Natural killer cell (primary cell): ENCODE measurements at regions not wholly inside any gene's neighbourhood (a gene's known extent, or its start where the extent isn't known, plus 50 kb on each side); places are given as distances from the start of the nearest gene placed in this dataset.

Experiments
- ATAC-seq, 3 donors: fragments of 150-1000 bp in 2 of 3; fragments of 200-7000 bp in 1 of 3; cut with Tn5 transposase; 1 replicate in 1 of 3; 2 replicates in 2 of 3; pipeline ENCODE4 v1.10.0; 2021; ENCODE audit warnings: mild to moderate bottlenecking in 2 of 3, moderate library complexity in 2 of 3
- DNase-seq, 2 donors: peaks; one replicate each; pipeline versions ENCODE4 v3.0.0 to v3.0.0-alpha.2; 2013 to 2021; ENCODE audit warnings: mixed read lengths in 1 of 2
- H3K27ac ChIP-seq: one replicate; pipeline ENCODE4 v1.5.1; 2013; ENCODE audit warnings: mild to moderate bottlenecking, low read length
- H3K27me3 ChIP-seq: one replicate; pipeline ENCODE4 v1.6.1; 2013; ENCODE audit warnings: low read length; ENCODE audit not compliant: control insufficient read depth, insufficient read depth
- H3K36me3 ChIP-seq: one replicate; pipeline ENCODE4 v1.6.1; 2013; ENCODE audit warnings: low read length; ENCODE audit not compliant: control insufficient read depth, insufficient read depth
- H3K4me1 ChIP-seq: one replicate; pipeline ENCODE4 v1.6.1; 2013; ENCODE audit warnings: low read length; ENCODE audit not compliant: control insufficient read depth, insufficient read depth
- H3K4me3 ChIP-seq: one replicate; pipeline ENCODE4 v1.5.1; 2013; ENCODE audit warnings: low read length
- H3K9me3 ChIP-seq: one replicate; pipeline ENCODE4 v1.6.1; 2013; ENCODE audit warnings: low read length; ENCODE audit not compliant: control insufficient read depth, insufficient read depth
- H3K27ac Mint-ChIP-seq, 2 donors: one replicate each; pipeline ENCODE4 v1.8.0; 2022; ENCODE audit warnings: mild to moderate bottlenecking in 2 of 2, mixed read lengths in 2 of 2, moderate library complexity in 1 of 2
- H3K27me3 Mint-ChIP-seq, 2 donors: one replicate each; pipeline ENCODE4 v1.8.0; 2022; ENCODE audit warnings: low read depth in 2 of 2, mixed read lengths in 2 of 2
- H3K36me3 Mint-ChIP-seq: one replicate; pipeline ENCODE4 v1.8.0; 2022; ENCODE audit warnings: mixed read lengths
- H3K4me1 Mint-ChIP-seq, 2 donors: one replicate each; pipeline ENCODE4 v1.8.0; 2022; ENCODE audit warnings: mixed read lengths in 2 of 2
- H3K4me3 Mint-ChIP-seq: one replicate; pipeline ENCODE4 v1.8.0; 2022; ENCODE audit warnings: mild to moderate bottlenecking, moderate library complexity, mixed read lengths
- H3K9me3 Mint-ChIP-seq, 2 donors: one replicate each; pipeline ENCODE4 v1.8.0; 2022; ENCODE audit warnings: mixed read lengths in 2 of 2
- CTCF ChIP-seq: fragments of 200-600 bp; IDR thresholded peaks from one replicate; pipeline ENCODE4 v1.8.0; 2022; ENCODE audit warnings: antibody characterized with exemption
- WGBS: methylation state at CpG from one replicate; pipeline ENCODE4 v1.1.7; 2013; ENCODE audit warnings: missing lambda C conversion rate; ENCODE audit not compliant: insufficient coverage; 5-methylcytosine and 5-hydroxymethylcytosine counted together
- intact Hi-C: fragments of 100-400 bp; cut with micrococcal nuclease; formaldehyde crosslinking; loops from one replicate; pipeline ENCODE4 v1.14.2; 2022

- intact Hi-C loops: no loop called here
- no peak for DNase-seq
Observed at GRCh38 chr6:156545021-156545420, 232.2 kb upstream of the ARID1B start.

GRCh38 chr6:156544046-156544445 lies 233.1 kb upstream of the ARID1B start:
- Mint-ChIP-seq H3K27ac (no peak overlapping the region), H3K36me3 (no peaks in the 10 kb centered on the region), H3K9me3 (no peaks in the 10 kb centered on the region), H3K4me3 (no peak overlapping the region), H3K4me1 (no peaks in the 10 kb centered on the region), H3K27me3 (peaks cover 7 to 19% of the 10 kb centered on the region in 2 donors)
- H3K9me3 ChIP-seq: no peaks in the 10 kb centered on the region
- no peak overlapping the region for H3K4me3 ChIP-seq
- no peaks in the 10 kb centered on the region for H3K36me3 ChIP-seq
- H3K4me1 ChIP-seq: no peaks in the 10 kb centered on the region
- no peak for TF ChIP-seq CTCF
- no peak overlapping the region for H3K27ac ChIP-seq
- intact Hi-C loops: no loop called here
- WGBS: 87% methylated on average over 7 of the region's 7 CpGs
- ATAC-seq (no peak), DNase-seq (no peak)
- H3K27me3 ChIP-seq: no peaks in the 10 kb centered on the region

More at GRCh38 chr6:156545021-156545420, 232.2 kb upstream of the ARID1B start:
- Histone ChIP-seq H3K9me3 (no peaks in the 10 kb centered on the region), H3K36me3 (no peaks in the 10 kb centered on the region), H3K4me3 (no peak overlapping the region), H3K27ac (no peak overlapping the region), H3K4me1 (no peaks in the 10 kb centered on the region), H3K27me3 (no peaks in the 10 kb centered on the region)
- Mint-ChIP-seq H3K36me3 (no peaks in the 10 kb centered on the region), H3K9me3 (no peaks in the 10 kb centered on the region), H3K27ac (no peak overlapping the region), H3K4me3 (no peak overlapping the region), H3K27me3 (peaks cover 5 to 19% of the 10 kb centered on the region in 2 donors), H3K4me1 (no peaks in the 10 kb centered on the region)
- no peak for TF ChIP-seq CTCF
- 86% methylated on average over 3 of the region's 3 CpGs for WGBS
- no peak for ATAC-seq

GRCh38 chr6:156543431-156543830 lies 233.7 kb upstream of the ARID1B start:
- DNase-seq (no peak), ATAC-seq (no peak)
- no peaks in the 10 kb centered on the region for H3K27me3 ChIP-seq
- WGBS: 74% methylated on average over 5 of the region's 5 CpGs
- H3K9me3 ChIP-seq: no peaks in the 10 kb centered on the region
- no peak overlapping the region for H3K4me3 ChIP-seq
- Mint-ChIP-seq H3K4me1 (no peaks in the 10 kb centered on the region), H3K27ac (no peak overlapping the region), H3K4me3 (no peak overlapping the region), H3K9me3 (no peaks in the 10 kb centered on the region), H3K27me3 (peaks cover 7 to 19% of the 10 kb centered on the region in 2 donors), H3K36me3 (no peaks in the 10 kb centered on the region)
- no peaks in the 10 kb centered on the region for H3K36me3 ChIP-seq
- TF ChIP-seq CTCF: no peak
- no peak overlapping the region for H3K27ac ChIP-seq
- intact Hi-C loops: no loop called here
- no peaks in the 10 kb centered on the region for H3K4me1 ChIP-seq

GRCh38 chr6:156538875-156539660 lies 238.1 kb upstream of the ARID1B start:
- no peak overlapping the region for H3K27ac ChIP-seq
- Mint-ChIP-seq H3K27me3 (peaks cover 0 to 7% of the 10 kb centered on the region in 2 donors), H3K9me3 (no peaks in the 10 kb centered on the region), H3K4me3 (no peak overlapping the region), H3K27ac (no peak overlapping the region), H3K36me3 (no peaks in the 10 kb centered on the region), H3K4me1 (no peaks in the 10 kb centered on the region)
- H3K27me3 ChIP-seq: no peaks in the 10 kb centered on the region
- TF ChIP-seq CTCF: no peak
- no peaks in the 10 kb centered on the region for H3K9me3 ChIP-seq
- WGBS: 91% methylated on average over 14 of the region's 16 CpGs
- no peak for ATAC-seq
- H3K36me3 ChIP-seq: no peaks in the 10 kb centered on the region
- H3K4me3 ChIP-seq: no peak overlapping the region
- intact Hi-C loops: no loop called here
- no peak for DNase-seq
- H3K4me1 ChIP-seq: no peaks in the 10 kb centered on the region
